GM12878 (cell line): ENCODE measurements at regions not wholly inside any gene's neighbourhood (a gene's known extent, or its start where the extent isn't known, plus 50 kb on each side); places are given as distances from the start of the nearest gene placed in this dataset.

ENCODE experiments used
- ATAC-seq: fragments of 200-7000 bp; cut with Tn5 transposase; 3 replicates; pipeline ENCODE4 v1.9.1; 2020; ENCODE audit warnings: mild to moderate bottlenecking, moderate library complexity
- BruUV-seq: library from RNA; stranded (reverse); fragments of 400-500 nt; replicated peaks from 2 replicates; lab custom pipeline; 2021; lab: Mats Ljungman, UMichigan
- CTCF ChIA-PET: fragments of 300-600 bp; sonication (Branson Sonifier 250); formaldehyde crosslinking; extraction: SDS; loops from one replicate; lab custom pipeline; 2021; ENCODE audit warnings: inconsistent platforms; lab: Yijun Ruan, JAX
- POLR2A ChIA-PET: fragments of 350-600 bp; formaldehyde crosslinking; extraction: SDS; loops from one replicate; lab custom pipeline; 2021; ENCODE audit warnings: inconsistent platforms; lab: Charles Lee
- RAD21 ChIA-PET: fragments of 300-600 bp; sonication (Branson Sonifier 250); formaldehyde crosslinking; loops from one replicate; lab custom pipeline; 2023; ENCODE audit warnings: antibody characterized with exemption; ENCODE audit not compliant: unreplicated experiment; lab: Charles Lee
- SMC1A ChIA-PET: fragments of 300-600 bp; sonication (Branson Sonifier 250); formaldehyde crosslinking; loops from one replicate; lab custom pipeline; 2023; ENCODE audit not compliant: unreplicated experiment, uncharacterized antibody; lab: Charles Lee
- DNase-seq: peaks from one replicate; pipeline ENCODE4 v3.0.0-alpha.2; 2011; ENCODE audit warnings: low read depth, low spot score
- FAIRE-seq: peaks from 3 replicates; lab custom pipeline; 2011; peaks lifted over from hg19 to GRCh38; lab: Jason Lieb, UNC
- H2AFZ ChIP-seq: 2 replicates; pipeline ENCODE4 v1.6.0; 2011; ENCODE audit warnings: low read depth, low read length, control low read depth; ENCODE audit not compliant: control insufficient read depth
- H3K27ac ChIP-seq: 2 replicates; pipeline ENCODE4 v1.5.1; 2011; ENCODE audit warnings: control low read depth; ENCODE audit not compliant: control insufficient read depth, insufficient read depth
- H3K27me3 ChIP-seq, 2 experiments: replicated peaks in 1 of 2; 2 replicates each; pipeline versions ENCODE4 v1.6.0 to v1.6.1; 2011; ENCODE audit warnings: low read length in 1 of 2; ENCODE audit not compliant: control insufficient read depth in 2 of 2, insufficient read depth in 2 of 2
- H3K36me3 ChIP-seq, 2 experiments: 2 replicates each; pipeline ENCODE4 v1.5.1; 2011; ENCODE audit warnings: low read length in 1 of 2; ENCODE audit not compliant: control insufficient read depth in 2 of 2, insufficient read depth in 2 of 2
- H3K4me1 ChIP-seq: 2 replicates; pipeline ENCODE4 v1.6.1; 2011; ENCODE audit warnings: mild to moderate bottlenecking, low read length, moderate library complexity, mixed read lengths; ENCODE audit not compliant: control insufficient read depth, insufficient read depth
- H3K4me2 ChIP-seq: 2 replicates; pipeline ENCODE4 v1.6.0; 2011; ENCODE audit warnings: control low read depth; ENCODE audit not compliant: control insufficient read depth, insufficient read depth
- H3K4me3 ChIP-seq: fragments of 200-600 bp; sonication (generic); 2 replicates; pipeline ENCODE4 v1.5.1; 2016
- H3K79me2 ChIP-seq: 2 replicates; pipeline ENCODE4 v1.6.0; 2011; ENCODE audit warnings: low read length; ENCODE audit not compliant: control insufficient read depth, insufficient read depth
- H3K9ac ChIP-seq: 2 replicates; pipeline ENCODE4 v1.8.0; 2011; ENCODE audit warnings: low read length, control low read depth, mixed read lengths; ENCODE audit not compliant: control insufficient read depth, insufficient read depth
- H3K9me3 ChIP-seq: replicated peaks from 3 replicates; pipeline ENCODE4 v1.5.1; 2011; ENCODE audit warnings: mild to moderate bottlenecking, low read length; ENCODE audit not compliant: control insufficient read depth, insufficient read depth
- H4K20me1 ChIP-seq: 2 replicates; pipeline ENCODE4 v1.6.0; 2011; ENCODE audit not compliant: control insufficient read depth, insufficient read depth
- PAX8 ChIP-seq: fragments of 450-650 bp; IDR thresholded peaks from 2 replicates; pipeline ENCODE4 v1.6.1; 2017; ENCODE audit warnings: mild to moderate bottlenecking, moderate library complexity
- ZNF384 ChIP-seq: IDR thresholded peaks from 2 replicates; pipeline ENCODE4 v1.6.1; 2012; ENCODE audit warnings: low read depth, mild to moderate bottlenecking, low read length, improper control_type of control experiment, borderline replicate concordance
- ZZZ3 ChIP-seq: IDR thresholded peaks from 2 replicates; pipeline ENCODE4 v1.6.1; 2011; ENCODE audit warnings: low read depth; ENCODE audit not compliant: control insufficient read depth, insufficient read length
- WGBS: methylation state at CpG from one replicate; pipeline ENCODE4 v1.1.6; 2016; ENCODE audit warnings: low lambda C conversion rate; ENCODE audit not compliant: insufficient replicate concordance, insufficient coverage; ENCODE audit errors: missing lambda C conversion rate; 5-methylcytosine and 5-hydroxymethylcytosine counted together
- in situ Hi-C: fragments of 300-500 bp; cut with MboI; formaldehyde crosslinking; loops from 9 replicates; pipeline ENCODE4 v1.14.3; 2018; ENCODE audit warnings: mixed read lengths
- intact Hi-C: fragments of 100-400 bp; cut with micrococcal nuclease; formaldehyde crosslinking; loops from one replicate; pipeline ENCODE4 v1.14.2; 2022; ENCODE audit not compliant: unreplicated experiment
- TF ChIP-seq, protein P1 (sequence below): fragments of 450-650 bp; IDR thresholded peaks from 2 replicates; pipeline ENCODE4 v1.6.1; 2016; ENCODE audit warnings: mild to moderate bottlenecking, moderate library complexity, borderline replicate concordance

DNA sequence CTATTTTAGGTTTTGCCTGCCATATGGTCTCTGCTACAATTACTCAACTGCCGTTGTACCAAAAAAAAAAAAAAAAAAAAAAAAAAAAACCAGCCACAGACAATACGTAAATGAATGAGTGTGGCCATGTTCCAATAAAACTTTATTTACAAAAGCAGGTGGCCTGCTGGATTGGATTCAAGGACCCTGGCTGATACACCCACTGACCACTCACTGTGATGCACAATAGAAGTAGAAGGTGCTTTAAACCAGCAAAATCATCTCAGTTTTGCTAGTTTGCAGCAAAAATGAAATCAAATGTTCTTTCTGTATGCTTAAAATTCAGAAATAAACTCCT, 137.4 kb downstream of the AKAIN1 start:
- in situ Hi-C loops: loop anchor here (10.0 kb wide), 4 partner anchors 795 to 1775 kb away; no protein-coding TSS in a partner anchor
- FAIRE-seq (no peak), ATAC-seq (no peak), DNase-seq (no peak)
- WGBS: 9% methylated on average over 1 of the region's 2 CpGs
- RAD21 ChIA-PET: interaction anchor here (1.0 to 5.2 kb wide), 6 partner anchors 418 to 1532 kb away, joined by 3 to 38 read pairs (median 4); no protein-coding TSS in a partner anchor
- Histone ChIP-seq H3K4me1 (no peaks in the 10 kb centered on the region; the same call in 1 of the 2 replicates), H3K9ac (no peak overlapping the region), H3K27me3 (no peaks in the 10 kb centered on the region), H3K27ac (no peak overlapping the region), H3K4me3 (no peak overlapping the region), H2AFZ (no peak overlapping the region), H3K9me3 (no peaks in the 10 kb centered on the region), H4K20me1 (no peaks in the 10 kb centered on the region), H3K4me2 (no peak overlapping the region), H3K79me2 (no peaks in the 10 kb centered on the region), H3K36me3 (no peaks in the 10 kb centered on the region)
- CTCF ChIA-PET: interaction anchor here (1.3 to 4.5 kb wide), 11 partner anchors 8 to 1288 kb away, joined by 3 to 44 read pairs (median 6); no protein-coding TSS in a partner anchor
- no TSS peak for BruUV-seq
- SMC1A ChIA-PET: interaction anchor here (0.6 to 6.8 kb wide), 7 partner anchors 9 to 1784 kb away, joined by 3 to 48 read pairs (median 8); no protein-coding TSS in a partner anchor
- POLR2A ChIA-PET: no interaction called here
- intact Hi-C loops: loop anchor here (5.0 to 10.0 kb wide), 9 partner anchors 302 to 1357 kb away; no protein-coding TSS in a partner anchor
- TF ChIP-seq ZNF384: peak; percentile 75
- TF ChIP-seq ZZZ3: no peak
- no peak for TF ChIP-seq PAX8
- TF ChIP-seq, protein P1, sequence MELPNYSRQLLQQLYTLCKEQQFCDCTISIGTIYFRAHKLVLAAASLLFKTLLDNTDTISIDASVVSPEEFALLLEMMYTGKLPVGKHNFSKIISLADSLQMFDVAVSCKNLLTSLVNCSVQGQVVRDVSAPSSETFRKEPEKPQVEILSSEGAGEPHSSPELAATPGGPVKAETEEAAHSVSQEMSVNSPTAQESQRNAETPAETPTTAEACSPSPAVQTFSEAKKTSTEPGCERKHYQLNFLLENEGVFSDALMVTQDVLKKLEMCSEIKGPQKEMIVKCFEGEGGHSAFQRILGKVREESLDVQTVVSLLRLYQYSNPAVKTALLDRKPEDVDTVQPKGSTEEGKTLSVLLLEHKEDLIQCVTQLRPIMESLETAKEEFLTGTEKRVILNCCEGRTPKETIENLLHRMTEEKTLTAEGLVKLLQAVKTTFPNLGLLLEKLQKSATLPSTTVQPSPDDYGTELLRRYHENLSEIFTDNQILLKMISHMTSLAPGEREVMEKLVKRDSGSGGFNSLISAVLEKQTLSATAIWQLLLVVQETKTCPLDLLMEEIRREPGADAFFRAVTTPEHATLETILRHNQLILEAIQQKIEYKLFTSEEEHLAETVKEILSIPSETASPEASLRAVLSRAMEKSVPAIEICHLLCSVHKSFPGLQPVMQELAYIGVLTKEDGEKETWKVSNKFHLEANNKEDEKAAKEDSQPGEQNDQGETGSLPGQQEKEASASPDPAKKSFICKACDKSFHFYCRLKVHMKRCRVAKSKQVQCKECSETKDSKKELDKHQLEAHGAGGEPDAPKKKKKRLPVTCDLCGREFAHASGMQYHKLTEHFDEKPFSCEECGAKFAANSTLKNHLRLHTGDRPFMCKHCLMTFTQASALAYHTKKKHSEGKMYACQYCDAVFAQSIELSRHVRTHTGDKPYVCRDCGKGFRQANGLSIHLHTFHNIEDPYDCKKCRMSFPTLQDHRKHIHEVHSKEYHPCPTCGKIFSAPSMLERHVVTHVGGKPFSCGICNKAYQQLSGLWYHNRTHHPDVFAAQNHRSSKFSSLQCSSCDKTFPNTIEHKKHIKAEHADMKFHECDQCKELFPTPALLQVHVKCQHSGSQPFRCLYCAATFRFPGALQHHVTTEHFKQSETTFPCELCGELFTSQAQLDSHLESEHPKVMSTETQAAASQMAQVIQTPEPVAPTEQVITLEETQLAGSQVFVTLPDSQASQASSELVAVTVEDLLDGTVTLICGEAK: peak; percentile 84; the same call in 1 of the 2 replicates
